ENCODE measurements at regions not wholly inside any gene's neighbourhood (a gene's known extent, or its start where the extent isn't known, plus 50 kb on each side); places are given as distances from the start of the nearest gene placed in this dataset.
A peak's percentile ranks its signal among the peaks of the same experiment; 100 is the strongest.
"Not testable (repeated sequence)": the region's sequence is repeated elsewhere in the genome, so short reads cannot be mapped to it uniquely, and the experiment has no call there.

- not testable (repeated sequence) for H3K4me3 ChIP-seq; H3K9me3 ChIP-seq (ENCODE audit: control insufficient read depth in 4 of 4, insufficient read depth in 3 of 4, low read length in 3 of 4); DNase-seq; H3K9ac ChIP-seq (ENCODE audit: insufficient read depth in 1 of 2, low read length in 2 of 2); H3K27ac ChIP-seq (ENCODE audit: low read depth in 1 of 2, low read length in 1 of 2); H3K27me3 ChIP-seq (ENCODE audit: control insufficient read depth in 3 of 3, insufficient read depth in 3 of 3, low read length in 2 of 3); ATAC-seq (ENCODE audit: insufficient read depth, low FRiP score); H3K4me1 ChIP-seq (ENCODE audit: control insufficient read depth in 5 of 5, insufficient read depth in 5 of 5, low read length in 5 of 5); H3K36me3 ChIP-seq (ENCODE audit: control insufficient read depth in 4 of 4, insufficient read depth in 4 of 4, low read length in 4 of 4)
- 79 to 87% methylated on average over 4 to 17 of the region's 17 CpGs for whole genome bisulfite sequencing, 2 donors
Observed at GRCh38 chr14:105721602-105721970, 195.2 kb downstream of the TMEM121 start.

GRCh38 chr14:105721996-105722709 is 195.8 kb downstream of the TMEM121 start:
- not testable (repeated sequence) for H3K27ac ChIP-seq (ENCODE audit: low read depth in 1 of 2, low read length in 1 of 2); ATAC-seq (ENCODE audit: insufficient read depth, low FRiP score); H3K27me3 ChIP-seq (ENCODE audit: control insufficient read depth in 3 of 3, insufficient read depth in 3 of 3, low read length in 2 of 3); H3K4me3 ChIP-seq; H3K9ac ChIP-seq (ENCODE audit: insufficient read depth in 1 of 2, low read length in 2 of 2); H3K9me3 ChIP-seq (ENCODE audit: control insufficient read depth in 4 of 4, insufficient read depth in 3 of 4, low read length in 3 of 4); H3K36me3 ChIP-seq (ENCODE audit: control insufficient read depth in 4 of 4, insufficient read depth in 4 of 4, low read length in 4 of 4); DNase-seq; H3K4me1 ChIP-seq (ENCODE audit: control insufficient read depth in 5 of 5, insufficient read depth in 5 of 5, low read length in 5 of 5)
- WGBS, 2 donors = 93 to 94% methylated on average over 32 to 40 of the region's 40 CpGs

GRCh38 chr14:105723271-105723670 is 196.9 kb downstream of the TMEM121 start:
- not testable (repeated sequence) for H3K27me3 ChIP-seq (ENCODE audit: control insufficient read depth in 3 of 3, insufficient read depth in 3 of 3, low read length in 2 of 3); H3K36me3 ChIP-seq (ENCODE audit: control insufficient read depth in 4 of 4, insufficient read depth in 4 of 4, low read length in 4 of 4); ATAC-seq (ENCODE audit: insufficient read depth, low FRiP score); H3K4me1 ChIP-seq (ENCODE audit: control insufficient read depth in 5 of 5, insufficient read depth in 5 of 5, low read length in 5 of 5); H3K9me3 ChIP-seq (ENCODE audit: control insufficient read depth in 4 of 4, insufficient read depth in 3 of 4, low read length in 3 of 4); H3K9ac ChIP-seq (ENCODE audit: insufficient read depth in 1 of 2, low read length in 2 of 2); DNase-seq; H3K27ac ChIP-seq (ENCODE audit: low read depth in 1 of 2, low read length in 1 of 2); H3K4me3 ChIP-seq
- 78 to 90% methylated on average over 5 to 6 of the region's 8 CpGs for WGBS, 2 donors

GRCh38 chr14:105723776-105724175 is 197.4 kb downstream of the TMEM121 start:
- H3K9ac ChIP-seq (ENCODE audit: insufficient read depth in 1 of 2, low read length in 2 of 2); H3K4me3 ChIP-seq; H3K36me3 ChIP-seq (ENCODE audit: control insufficient read depth in 4 of 4, insufficient read depth in 4 of 4, low read length in 4 of 4); H3K27me3 ChIP-seq (ENCODE audit: control insufficient read depth in 3 of 3, insufficient read depth in 3 of 3, low read length in 2 of 3); ATAC-seq (ENCODE audit: insufficient read depth, low FRiP score); H3K27ac ChIP-seq (ENCODE audit: low read depth in 1 of 2, low read length in 1 of 2); H3K9me3 ChIP-seq (ENCODE audit: control insufficient read depth in 4 of 4, insufficient read depth in 3 of 4, low read length in 3 of 4); H3K4me1 ChIP-seq (ENCODE audit: control insufficient read depth in 5 of 5, insufficient read depth in 5 of 5, low read length in 5 of 5); DNase-seq: not testable (repeated sequence)
- 87 to 88% methylated on average over 15 of the region's 15 CpGs for WGBS, 2 donors

GRCh38 chr14:105729825-105730368 is 203.5 kb downstream of the TMEM121 start:
- 73 to 80% methylated on average over 7 to 8 of the region's 8 CpGs for WGBS, 2 donors
- not testable (repeated sequence) for H3K27ac ChIP-seq (ENCODE audit: low read depth in 1 of 2, low read length in 1 of 2); H3K9me3 ChIP-seq (ENCODE audit: control insufficient read depth in 4 of 4, insufficient read depth in 3 of 4, low read length in 3 of 4); DNase-seq; H3K9ac ChIP-seq (ENCODE audit: insufficient read depth in 1 of 2, low read length in 2 of 2); ATAC-seq (ENCODE audit: insufficient read depth, low FRiP score); H3K27me3 ChIP-seq (ENCODE audit: control insufficient read depth in 3 of 3, insufficient read depth in 3 of 3, low read length in 2 of 3); H3K36me3 ChIP-seq (ENCODE audit: control insufficient read depth in 4 of 4, insufficient read depth in 4 of 4, low read length in 4 of 4); H3K4me1 ChIP-seq (ENCODE audit: control insufficient read depth in 5 of 5, insufficient read depth in 5 of 5, low read length in 5 of 5); H3K4me3 ChIP-seq

GRCh38 chr14:105730731-105731130 is 204.3 kb downstream of the TMEM121 start:
- WGBS, 2 donors = 37 to 52% methylated on average over 7 of the region's 7 CpGs
- DNase-seq = not testable (repeated sequence)

GRCh38 chr14:105731221-105731985 is 205.0 kb downstream of the TMEM121 start:
- DNase-seq = peak in 1 of 3 donors; percentile 0
- not testable (repeated sequence) for H3K4me3 ChIP-seq; H3K27ac ChIP-seq (ENCODE audit: low read depth in 1 of 2, low read length in 1 of 2); H3K36me3 ChIP-seq (ENCODE audit: control insufficient read depth in 4 of 4, insufficient read depth in 4 of 4, low read length in 4 of 4); ATAC-seq (ENCODE audit: insufficient read depth, low FRiP score); H3K9ac ChIP-seq (ENCODE audit: insufficient read depth in 1 of 2, low read length in 2 of 2); H3K27me3 ChIP-seq (ENCODE audit: control insufficient read depth in 3 of 3, insufficient read depth in 3 of 3, low read length in 2 of 3); H3K9me3 ChIP-seq (ENCODE audit: control insufficient read depth in 4 of 4, insufficient read depth in 3 of 4, low read length in 3 of 4); H3K4me1 ChIP-seq (ENCODE audit: control insufficient read depth in 5 of 5, insufficient read depth in 5 of 5, low read length in 5 of 5)
- 82 to 90% methylated on average over 31 of the region's 31 CpGs for WGBS, 2 donors

More at GRCh38 chr14:105730731-105731130, 204.3 kb downstream of the TMEM121 start:
- not testable (repeated sequence) for H3K27ac ChIP-seq (ENCODE audit: low read depth in 1 of 2, low read length in 1 of 2); H3K9ac ChIP-seq (ENCODE audit: insufficient read depth in 1 of 2, low read length in 2 of 2); H3K36me3 ChIP-seq (ENCODE audit: control insufficient read depth in 4 of 4, insufficient read depth in 4 of 4, low read length in 4 of 4); H3K27me3 ChIP-seq (ENCODE audit: control insufficient read depth in 3 of 3, insufficient read depth in 3 of 3, low read length in 2 of 3); H3K4me3 ChIP-seq; H3K9me3 ChIP-seq (ENCODE audit: control insufficient read depth in 4 of 4, insufficient read depth in 3 of 4, low read length in 3 of 4); H3K4me1 ChIP-seq (ENCODE audit: control insufficient read depth in 5 of 5, insufficient read depth in 5 of 5, low read length in 5 of 5); ATAC-seq (ENCODE audit: insufficient read depth, low FRiP score)
